BJ (cell line): ENCODE measurements at regions not wholly inside any gene's neighbourhood (a gene's known extent, or its start where the extent isn't known, plus 50 kb on each side); places are given as distances from the start of the nearest gene placed in this dataset.

Source experiments
- CTCF ChIA-PET: fragments of 350-600 bp; formaldehyde crosslinking; extraction: SDS; loops from one replicate; lab custom pipeline; 2021; ENCODE audit warnings: antibody characterized with exemption, inconsistent platforms; lab: Yijun Ruan, JAX
- POLR2A ChIA-PET: fragments of 300-600 bp; sonication (Branson Sonifier 250); formaldehyde crosslinking; extraction: SDS; loops from one replicate; lab custom pipeline; 2021; ENCODE audit warnings: antibody characterized with exemption; lab: Charles Lee
- DNase-seq: peaks from one replicate; pipeline ENCODE4 v3.0.0-alpha.2; 2011; ENCODE audit warnings: low read depth
- H3K27me3 ChIP-seq: 2 replicates; pipeline ENCODE4 v1.6.0; 2011; ENCODE audit warnings: low read length; ENCODE audit not compliant: control insufficient read depth, insufficient read depth
- H3K36me3 ChIP-seq: 2 replicates; pipeline ENCODE4 v1.5.1; 2011; ENCODE audit warnings: low read length; ENCODE audit not compliant: control insufficient read depth, insufficient read depth
- H3K4me3 ChIP-seq: 2 replicates; pipeline ENCODE4 v1.5.1; 2011; ENCODE audit warnings: low read depth, mild to moderate bottlenecking, control low read depth, low read length
- TF ChIP-seq, protein P1 (sequence below): IDR thresholded peaks from 2 replicates; pipeline ENCODE4 v1.5.1; 2011; ENCODE audit warnings: low read depth, mild to moderate bottlenecking, control low read depth, inconsistent platforms, low read length, moderate library complexity; ENCODE audit not compliant: insufficient read depth

- TF ChIP-seq, protein P1, sequence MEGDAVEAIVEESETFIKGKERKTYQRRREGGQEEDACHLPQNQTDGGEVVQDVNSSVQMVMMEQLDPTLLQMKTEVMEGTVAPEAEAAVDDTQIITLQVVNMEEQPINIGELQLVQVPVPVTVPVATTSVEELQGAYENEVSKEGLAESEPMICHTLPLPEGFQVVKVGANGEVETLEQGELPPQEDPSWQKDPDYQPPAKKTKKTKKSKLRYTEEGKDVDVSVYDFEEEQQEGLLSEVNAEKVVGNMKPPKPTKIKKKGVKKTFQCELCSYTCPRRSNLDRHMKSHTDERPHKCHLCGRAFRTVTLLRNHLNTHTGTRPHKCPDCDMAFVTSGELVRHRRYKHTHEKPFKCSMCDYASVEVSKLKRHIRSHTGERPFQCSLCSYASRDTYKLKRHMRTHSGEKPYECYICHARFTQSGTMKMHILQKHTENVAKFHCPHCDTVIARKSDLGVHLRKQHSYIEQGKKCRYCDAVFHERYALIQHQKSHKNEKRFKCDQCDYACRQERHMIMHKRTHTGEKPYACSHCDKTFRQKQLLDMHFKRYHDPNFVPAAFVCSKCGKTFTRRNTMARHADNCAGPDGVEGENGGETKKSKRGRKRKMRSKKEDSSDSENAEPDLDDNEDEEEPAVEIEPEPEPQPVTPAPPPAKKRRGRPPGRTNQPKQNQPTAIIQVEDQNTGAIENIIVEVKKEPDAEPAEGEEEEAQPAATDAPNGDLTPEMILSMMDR: no peak
- ChIA-PET CTCF (no interaction called here), POLR2A (no interaction called here)
- Histone ChIP-seq H3K36me3 (no peaks in the 10 kb centered on the region), H3K27me3 (no peaks in the 10 kb centered on the region), H3K4me3 (no peak overlapping the region)
- DNase-seq: no peak
Measured at GRCh38 chr1:242854466-242854865, 330.0 kb upstream of the PLD5 start.

DNA sequence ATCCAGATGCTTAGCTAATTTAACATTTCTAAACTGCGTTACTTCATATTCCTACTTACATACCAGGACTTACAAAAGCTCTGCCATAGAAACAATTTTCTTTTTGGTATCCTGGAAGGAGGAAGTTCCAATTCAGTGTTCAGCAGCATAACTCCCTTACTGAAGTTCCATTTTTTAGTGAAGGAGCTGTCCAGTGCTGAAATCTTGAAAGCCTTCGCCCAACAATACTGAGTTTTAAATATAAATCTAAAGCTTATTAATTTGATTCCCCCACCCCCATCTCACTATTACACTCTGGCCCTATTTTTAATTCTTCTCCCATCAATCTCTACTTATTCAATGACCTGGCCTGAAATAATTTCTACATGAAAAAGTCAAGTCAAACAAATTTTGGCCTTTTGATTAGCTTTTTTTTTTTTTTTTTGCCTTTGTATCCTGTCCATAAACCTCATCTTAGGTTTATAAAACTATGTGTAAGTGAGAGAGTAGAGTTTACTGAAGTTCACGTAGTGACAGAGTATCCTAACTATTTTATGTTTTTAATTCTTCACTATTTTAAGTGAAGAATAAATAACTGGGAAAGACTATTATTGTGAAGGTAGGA is 323.0 kb upstream of the PLD5 start:
- no peak for DNase-seq
- Histone ChIP-seq H3K4me3 (no peak overlapping the region), H3K27me3 (no peaks in the 10 kb centered on the region), H3K36me3 (no peaks in the 10 kb centered on the region)
- TF ChIP-seq, protein P1: no peak
- POLR2A ChIA-PET: no interaction called here
- CTCF ChIA-PET: no interaction called here

- POLR2A ChIA-PET: no interaction called here
Measured at GRCh38 chr1:242842094-242842493, 317.6 kb upstream of the PLD5 start.

GRCh38 chr1:242839101-242839500 is 314.6 kb upstream of the PLD5 start:
- Histone ChIP-seq H3K4me3 (no peak overlapping the region), H3K36me3 (no peaks in the 10 kb centered on the region), H3K27me3 (no peaks in the 10 kb centered on the region)
- ChIA-PET CTCF (no interaction called here), POLR2A (no interaction called here)
- no peak for DNase-seq
- TF ChIP-seq, protein P1: no peak

More at GRCh38 chr1:242842094-242842493, 317.6 kb upstream of the PLD5 start:
- CTCF ChIA-PET: no interaction called here
- Histone ChIP-seq H3K36me3 (no peaks in the 10 kb centered on the region), H3K27me3 (no peaks in the 10 kb centered on the region), H3K4me3 (no peak overlapping the region)
- DNase-seq: no peak
- TF ChIP-seq, protein P1: no peak

- CTCF ChIA-PET: no interaction called here
- TF ChIP-seq, protein P1: no peak
- POLR2A ChIA-PET: no interaction called here
Measured at GRCh38 chr1:242836423-242836822, 311.9 kb upstream of the PLD5 start.

More at GRCh38 chr1:242836423-242836822, 311.9 kb upstream of the PLD5 start:
- Histone ChIP-seq H3K36me3 (no peaks in the 10 kb centered on the region), H3K27me3 (no peaks in the 10 kb centered on the region), H3K4me3 (no peak overlapping the region)
- no peak for DNase-seq
